HG02798 (cell line): ENCODE measurements at regions not wholly inside any gene's neighbourhood (a gene's known extent, or its start where the extent isn't known, plus 50 kb on each side); places are given as distances from the start of the nearest gene placed in this dataset.
"Not testable (repeated sequence)": the region's sequence is repeated elsewhere in the genome, so short reads cannot be mapped to it uniquely, and the experiment has no call there.

Source experiments
- ATAC-seq: cut with Tn5 transposase; IDR thresholded peaks from one replicate; pipeline ENCODE4 v1.9.1; 2021; ENCODE audit warnings: mild to moderate bottlenecking; ENCODE audit not compliant: unreplicated experiment, poor library complexity

GRCh38 chr10:106309376-106309775 lies 855.1 kb downstream of the SORCS1 start:
- no peak for ATAC-seq

GRCh38 chr10:106308284-106308683 lies 856.2 kb downstream of the SORCS1 start:
- no peak for ATAC-seq

GRCh38 chr10:106304056-106304455 lies 860.5 kb downstream of the SORCS1 start:
- no peak for ATAC-seq

- ATAC-seq: no peak
Measured at GRCh38 chr10:106302961-106303360, 861.5 kb downstream of the SORCS1 start.

- no peak for ATAC-seq
Measured at GRCh38 chr10:106301146-106301545, 863.4 kb downstream of the SORCS1 start.

- ATAC-seq: no peak
Measured at GRCh38 chr10:106296750-106297392, 867.6 kb downstream of the SORCS1 start.

GRCh38 chr10:106284802-106285587 lies 879.5 kb downstream of the SORCS1 start:
- ATAC-seq: no peak

- no peak for ATAC-seq
Measured at GRCh38 chr10:106280896-106281460, 883.5 kb downstream of the SORCS1 start.

GRCh38 chr10:106278383-106278782 lies 886.1 kb downstream of the SORCS1 start:
- no peak for ATAC-seq

- ATAC-seq: no peak
Measured at GRCh38 chr10:106271237-106271636, 893.3 kb downstream of the SORCS1 start.

GRCh38 chr10:106268000-106268399 lies 896.5 kb downstream of the SORCS1 start:
- no peak for ATAC-seq

- no peak for ATAC-seq
Measured at GRCh38 chr10:106267591-106267990, 896.9 kb downstream of the SORCS1 start.

- not testable (repeated sequence) for ATAC-seq
Measured at GRCh38 chr10:106257432-106257831, 907.1 kb downstream of the SORCS1 start.

GRCh38 chr10:106255111-106255678 lies 909.3 kb downstream of the SORCS1 start:
- ATAC-seq: no peak

- ATAC-seq: no peak
Measured at GRCh38 chr10:106254071-106254470, 910.4 kb downstream of the SORCS1 start.

GRCh38 chr10:106252541-106252940 lies 912.0 kb downstream of the SORCS1 start:
- no peak for ATAC-seq

GRCh38 chr10:106251573-106251972 lies 912.9 kb downstream of the SORCS1 start:
- ATAC-seq: no peak

- ATAC-seq: no peak
Measured at GRCh38 chr10:106242301-106242700, 922.2 kb downstream of the SORCS1 start.

GRCh38 chr10:106226828-106227227 lies 937.7 kb downstream of the SORCS1 start:
- no peak for ATAC-seq

GRCh38 chr10:106226142-106226541 lies 938.4 kb downstream of the SORCS1 start:
- no peak for ATAC-seq

- no peak for ATAC-seq
Measured at GRCh38 chr10:106224676-106225075, 939.8 kb downstream of the SORCS1 start.
